GM12878 (cell line): ENCODE measurements at regions not wholly inside any gene's neighbourhood (a gene's known extent, or its start where the extent isn't known, plus 50 kb on each side); places are given as distances from the start of the nearest gene placed in this dataset.

ENCODE experiments used
- ATAC-seq: fragments of 200-7000 bp; cut with Tn5 transposase; 3 replicates; pipeline ENCODE4 v1.9.1; 2020; ENCODE audit warnings: mild to moderate bottlenecking, moderate library complexity
- BruUV-seq: library from RNA; stranded (reverse); fragments of 400-500 nt; replicated peaks from 2 replicates; lab custom pipeline; 2021; lab: Mats Ljungman, UMichigan
- CTCF ChIA-PET: fragments of 300-600 bp; sonication (Branson Sonifier 250); formaldehyde crosslinking; extraction: SDS; loops from one replicate; lab custom pipeline; 2021; ENCODE audit warnings: inconsistent platforms; lab: Yijun Ruan, JAX
- POLR2A ChIA-PET: fragments of 350-600 bp; formaldehyde crosslinking; extraction: SDS; loops from one replicate; lab custom pipeline; 2021; ENCODE audit warnings: inconsistent platforms; lab: Charles Lee
- RAD21 ChIA-PET: fragments of 300-600 bp; sonication (Branson Sonifier 250); formaldehyde crosslinking; loops from one replicate; lab custom pipeline; 2023; ENCODE audit warnings: antibody characterized with exemption; ENCODE audit not compliant: unreplicated experiment; lab: Charles Lee
- SMC1A ChIA-PET: fragments of 300-600 bp; sonication (Branson Sonifier 250); formaldehyde crosslinking; loops from one replicate; lab custom pipeline; 2023; ENCODE audit not compliant: unreplicated experiment, uncharacterized antibody; lab: Charles Lee
- DNase-seq: peaks from one replicate; pipeline ENCODE4 v3.0.0-alpha.2; 2011; ENCODE audit warnings: low read depth, low spot score
- FAIRE-seq: peaks from 3 replicates; lab custom pipeline; 2011; peaks lifted over from hg19 to GRCh38; lab: Jason Lieb, UNC
- H2AFZ ChIP-seq: 2 replicates; pipeline ENCODE4 v1.6.0; 2011; ENCODE audit warnings: low read depth, low read length, control low read depth; ENCODE audit not compliant: control insufficient read depth
- H3K27ac ChIP-seq: 2 replicates; pipeline ENCODE4 v1.5.1; 2011; ENCODE audit warnings: control low read depth; ENCODE audit not compliant: control insufficient read depth, insufficient read depth
- H3K27me3 ChIP-seq, 2 experiments: replicated peaks in 1 of 2; 2 replicates each; pipeline versions ENCODE4 v1.6.0 to v1.6.1; 2011; ENCODE audit warnings: low read length in 1 of 2; ENCODE audit not compliant: control insufficient read depth in 2 of 2, insufficient read depth in 2 of 2
- H3K36me3 ChIP-seq, 2 experiments: 2 replicates each; pipeline ENCODE4 v1.5.1; 2011; ENCODE audit warnings: low read length in 1 of 2; ENCODE audit not compliant: control insufficient read depth in 2 of 2, insufficient read depth in 2 of 2
- H3K4me1 ChIP-seq: 2 replicates; pipeline ENCODE4 v1.6.1; 2011; ENCODE audit warnings: mild to moderate bottlenecking, low read length, moderate library complexity, mixed read lengths; ENCODE audit not compliant: control insufficient read depth, insufficient read depth
- H3K4me2 ChIP-seq: 2 replicates; pipeline ENCODE4 v1.6.0; 2011; ENCODE audit warnings: control low read depth; ENCODE audit not compliant: control insufficient read depth, insufficient read depth
- H3K4me3 ChIP-seq: fragments of 200-600 bp; sonication (generic); 2 replicates; pipeline ENCODE4 v1.5.1; 2016
- H3K79me2 ChIP-seq: 2 replicates; pipeline ENCODE4 v1.6.0; 2011; ENCODE audit warnings: low read length; ENCODE audit not compliant: control insufficient read depth, insufficient read depth
- H3K9ac ChIP-seq: 2 replicates; pipeline ENCODE4 v1.8.0; 2011; ENCODE audit warnings: low read length, control low read depth, mixed read lengths; ENCODE audit not compliant: control insufficient read depth, insufficient read depth
- H3K9me3 ChIP-seq: replicated peaks from 3 replicates; pipeline ENCODE4 v1.5.1; 2011; ENCODE audit warnings: mild to moderate bottlenecking, low read length; ENCODE audit not compliant: control insufficient read depth, insufficient read depth
- H4K20me1 ChIP-seq: 2 replicates; pipeline ENCODE4 v1.6.0; 2011; ENCODE audit not compliant: control insufficient read depth, insufficient read depth
- BRCA1 ChIP-seq: IDR thresholded peaks from 2 replicates; pipeline ENCODE4 v1.6.1; 2011; ENCODE audit warnings: low read depth, low read length, improper control_type of control experiment
- CBX5 ChIP-seq: sonication (generic); IDR thresholded peaks from 2 replicates; pipeline ENCODE4 v1.6.1; 2016; ENCODE audit warnings: low read depth, moderate library complexity, mild to moderate bottlenecking, inconsistent platforms
- CHD1 ChIP-seq: IDR thresholded peaks from 2 replicates; pipeline ENCODE4 v1.6.1; 2012; ENCODE audit warnings: low read depth, low read length, improper control_type of control experiment
- EGR1 ChIP-seq, 2 experiments: IDR thresholded peaks; 1 replicate in 1 of 2; 2 replicates in 1 of 2; pipeline ENCODE4 v1.6.1; 2011 to 2012; ENCODE audit warnings: low read depth in 2 of 2, low read length in 2 of 2, borderline replicate concordance in 1 of 2, mild to moderate bottlenecking in 1 of 2, moderate library complexity in 1 of 2
- ELK1 ChIP-seq: IDR thresholded peaks from 2 replicates; pipeline ENCODE4 v1.6.1; 2012; ENCODE audit warnings: low read depth, low read length, improper control_type of control experiment
- JUNB ChIP-seq: IDR thresholded peaks from 2 replicates; pipeline ENCODE4 v1.6.1; 2016; ENCODE audit warnings: antibody characterized with exemption, mild to moderate bottlenecking
- JUND ChIP-seq: IDR thresholded peaks from 2 replicates; pipeline ENCODE4 v1.6.1; 2012; ENCODE audit warnings: low read depth, mild to moderate bottlenecking, low read length, improper control_type of control experiment, moderate library complexity
- KLF5 ChIP-seq: fragments of 450-650 bp; IDR thresholded peaks from 2 replicates; pipeline ENCODE4 v1.6.1; 2014; ENCODE audit warnings: mild to moderate bottlenecking; ENCODE audit not compliant: partially characterized antibody
- MAX ChIP-seq: IDR thresholded peaks from 2 replicates; pipeline ENCODE4 v1.6.1; 2012; ENCODE audit warnings: low read depth, low read length, improper control_type of control experiment
- NR2C2 ChIP-seq: IDR thresholded peaks from 2 replicates; pipeline ENCODE4 v1.6.1; 2011; ENCODE audit warnings: borderline replicate concordance, low read depth; ENCODE audit not compliant: control insufficient read depth, insufficient read length
- SREBF1 ChIP-seq: IDR thresholded peaks from 2 replicates; pipeline ENCODE4 v1.6.1; 2012; ENCODE audit warnings: mild to moderate bottlenecking, low read length
- YY1 ChIP-seq: IDR thresholded peaks from 2 replicates; pipeline ENCODE4 v1.6.1; 2011; ENCODE audit warnings: low read depth, mild to moderate bottlenecking, low read length
- WGBS: methylation state at CpG from one replicate; pipeline ENCODE4 v1.1.6; 2016; ENCODE audit warnings: low lambda C conversion rate; ENCODE audit not compliant: insufficient replicate concordance, insufficient coverage; ENCODE audit errors: missing lambda C conversion rate; 5-methylcytosine and 5-hydroxymethylcytosine counted together
- in situ Hi-C: fragments of 300-500 bp; cut with MboI; formaldehyde crosslinking; loops from 9 replicates; pipeline ENCODE4 v1.14.3; 2018; ENCODE audit warnings: mixed read lengths
- intact Hi-C: fragments of 100-400 bp; cut with micrococcal nuclease; formaldehyde crosslinking; loops from one replicate; pipeline ENCODE4 v1.14.2; 2022; ENCODE audit not compliant: unreplicated experiment
- TF ChIP-seq, protein P1 (sequence below): fragments of 450-650 bp; conservative IDR thresholded peaks from 2 replicates; pipeline ENCODE4 v1.6.1; 2017; ENCODE audit warnings: mild to moderate bottlenecking, moderate library complexity

DNA sequence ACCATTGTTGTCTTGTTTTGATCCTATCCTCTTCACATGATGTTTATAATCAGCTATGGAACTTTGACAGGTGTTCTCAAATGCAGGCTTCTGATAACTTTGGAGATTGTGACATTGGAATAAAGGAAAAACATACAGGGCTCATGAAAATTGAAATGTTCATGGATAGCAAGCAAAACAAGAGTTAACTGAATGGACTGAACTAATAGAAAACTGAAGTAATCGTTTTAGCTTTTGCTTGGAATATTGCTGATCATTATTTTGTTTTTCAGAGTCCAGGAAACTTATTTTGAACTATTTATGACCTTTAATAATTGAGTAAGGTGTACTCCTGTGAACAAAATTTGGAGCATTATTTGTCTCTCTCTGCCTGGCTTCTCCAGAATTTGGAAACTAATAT is 436.7 kb upstream of the CDH9 start:
- no TSS peak for BruUV-seq
- 8% methylated on average over 1 of the region's 1 CpG for WGBS
- POLR2A ChIA-PET: interaction anchor here (0.7 to 1.0 kb wide), 2 partner anchors 11 to 12 kb away, joined by 3 read pairs; no protein-coding TSS in a partner anchor

More for the DNA sequence above, 436.7 kb upstream of the CDH9 start:
- no peaks in the 10 kb centered on the region for H3K4me1 ChIP-seq
- SMC1A ChIA-PET: interaction anchor here (1.1 kb wide), 1 partner anchor 10 kb away, joined by 3 read pairs; no protein-coding TSS in a partner anchor
- FAIRE-seq (no peak), DNase-seq (no peak), ATAC-seq (no peak)
- peaks cover 17% of the 10 kb centered on the region for H3K79me2 ChIP-seq
- H3K27ac ChIP-seq: no peak overlapping the region
- H3K9me3 ChIP-seq: peaks cover 7% of the 10 kb centered on the region
- H3K27me3 ChIP-seq: no peaks in the 10 kb centered on the region
- no peaks in the 10 kb centered on the region for H3K36me3 ChIP-seq
- in situ Hi-C loops: no loop called here
- intact Hi-C loops: no loop called here
- H3K4me3 ChIP-seq: peak overlapping the region; percentile 1; the same call in 1 of the 2 replicates
- CTCF ChIA-PET: interaction anchor here (0.6 to 1.7 kb wide), 2 partner anchors 10 to 11 kb away, joined by 3 to 5 read pairs; no protein-coding TSS in a partner anchor
- RAD21 ChIA-PET: no interaction called here
- no peak overlapping the region for H2AFZ ChIP-seq
- H4K20me1 ChIP-seq: no peaks in the 10 kb centered on the region
- H3K4me2 ChIP-seq: no peak overlapping the region
- H3K9ac ChIP-seq: no peak overlapping the region
- TF ChIP-seq BRCA1 (no peak), NR2C2 (no peak), JUND (no peak), CHD1 (no peak), JUNB (no peak), KLF5 (no peak), MAX (no peak), CBX5 (no peak), SREBF1 (no peak), YY1 (no peak), ELK1 (no peak), EGR1 (IDR thresholded peaks at IDR 0.05; ENCODE audit: borderline replicate concordance in 1 of 2, low read depth in 2 of 2, low read length in 2 of 2) (no peak)
- TF ChIP-seq, protein P1, sequence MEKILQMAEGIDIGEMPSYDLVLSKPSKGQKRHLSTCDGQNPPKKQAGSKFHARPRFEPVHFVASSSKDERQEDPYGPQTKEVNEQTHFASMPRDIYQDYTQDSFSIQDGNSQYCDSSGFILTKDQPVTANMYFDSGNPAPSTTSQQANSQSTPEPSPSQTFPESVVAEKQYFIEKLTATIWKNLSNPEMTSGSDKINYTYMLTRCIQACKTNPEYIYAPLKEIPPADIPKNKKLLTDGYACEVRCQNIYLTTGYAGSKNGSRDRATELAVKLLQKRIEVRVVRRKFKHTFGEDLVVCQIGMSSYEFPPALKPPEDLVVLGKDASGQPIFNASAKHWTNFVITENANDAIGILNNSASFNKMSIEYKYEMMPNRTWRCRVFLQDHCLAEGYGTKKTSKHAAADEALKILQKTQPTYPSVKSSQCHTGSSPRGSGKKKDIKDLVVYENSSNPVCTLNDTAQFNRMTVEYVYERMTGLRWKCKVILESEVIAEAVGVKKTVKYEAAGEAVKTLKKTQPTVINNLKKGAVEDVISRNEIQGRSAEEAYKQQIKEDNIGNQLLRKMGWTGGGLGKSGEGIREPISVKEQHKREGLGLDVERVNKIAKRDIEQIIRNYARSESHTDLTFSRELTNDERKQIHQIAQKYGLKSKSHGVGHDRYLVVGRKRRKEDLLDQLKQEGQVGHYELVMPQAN: no peak
